NCI-H146 treated with DMSO at 0.1 percent for 48 hours (cell line): ENCODE measurements at regions not wholly inside any gene's neighbourhood (a gene's known extent, or its start where the extent isn't known, plus 50 kb on each side); places are given as distances from the start of the nearest gene placed in this dataset.

Experiments used
- DNase-seq: peaks from one replicate; lab custom pipeline; 2025; ENCODE audit not compliant: unreplicated experiment; lab: John Stamatoyannopoulos, UW

- no peak for DNase-seq
Observed at GRCh38 chr2:237170020-237170419, 84.3 kb downstream of the COPS8 start.

GRCh38 chr2:237171396-237171795 is 85.7 kb downstream of the COPS8 start:
- DNase-seq, result no peak

GRCh38 chr2:237171881-237172280 is 86.2 kb downstream of the COPS8 start:
- DNase-seq, result no peak

- DNase-seq, result no peak
Observed at GRCh38 chr2:237177052-237177451, 91.4 kb downstream of the COPS8 start.

GRCh38 chr2:237177986-237178385 is 92.3 kb downstream of the COPS8 start:
- DNase-seq, result no peak

GRCh38 chr2:237178396-237178795 is 92.7 kb downstream of the COPS8 start:
- no peak for DNase-seq

GRCh38 chr2:237179161-237179560 is 93.5 kb downstream of the COPS8 start:
- no peak for DNase-seq

- DNase-seq, result no peak
Observed at GRCh38 chr2:237180187-237180586, 94.5 kb downstream of the COPS8 start.

- DNase-seq, result no peak
Observed at GRCh38 chr2:237180987-237181386, 95.3 kb downstream of the COPS8 start.

GRCh38 chr2:237181844-237182243 is 96.2 kb downstream of the COPS8 start:
- no peak for DNase-seq

GRCh38 chr2:237182422-237183123 is 96.9 kb downstream of the COPS8 start:
- DNase-seq, result no peak

GRCh38 chr2:237184192-237184918 is 98.7 kb downstream of the COPS8 start:
- no peak for DNase-seq

GRCh38 chr2:237184919-237185552 is 99.3 kb downstream of the COPS8 start:
- no peak for DNase-seq

GRCh38 chr2:237185553-237185925 is 99.8 kb downstream of the COPS8 start:
- DNase-seq, result no peak

- DNase-seq, result no peak
Observed at GRCh38 chr2:237189799-237190198, 104.1 kb downstream of the COPS8 start.

GRCh38 chr2:237190966-237191713 is 105.5 kb downstream of the COPS8 start:
- no peak for DNase-seq

GRCh38 chr2:237191714-237192081 is 106.0 kb downstream of the COPS8 start:
- no peak for DNase-seq

- no peak for DNase-seq
Observed at GRCh38 chr2:237192881-237193280, 107.2 kb downstream of the COPS8 start.

GRCh38 chr2:237193436-237193835 is 107.7 kb downstream of the COPS8 start:
- no peak for DNase-seq

GRCh38 chr2:237194081-237194480 is 108.4 kb downstream of the COPS8 start:
- DNase-seq, result no peak

- no peak for DNase-seq
Observed at GRCh38 chr2:237194906-237195305, 109.2 kb downstream of the COPS8 start.
